Common myeloid progenitor, CD34-positive (primary cell): ENCODE measurements at regions not wholly inside any gene's neighbourhood (a gene's known extent, or its start where the extent isn't known, plus 50 kb on each side); places are given as distances from the start of the nearest gene placed in this dataset.

Experiments
- CTCF ChIA-PET: fragments of 350-600 bp; sonication (Branson Sonifier 250); formaldehyde crosslinking; loops from one replicate; lab custom pipeline; 2021; ENCODE audit warnings: antibody characterized with exemption; lab: Charles Lee
- POLR2A ChIA-PET: fragments of 350-600 bp; sonication (Branson Sonifier 250); formaldehyde crosslinking; loops from one replicate; lab custom pipeline; 2021; ENCODE audit warnings: antibody characterized with exemption; lab: Charles Lee
- DNase-seq, 3 donors: peaks; one replicate each; pipeline versions ENCODE4 v3.0.0 to v3.0.0-alpha.2; 2013
- H3K27ac ChIP-seq, 2 experiments: 1 replicate in 1 of 2; 2 replicates in 1 of 2; pipeline ENCODE4 v1.7.0; 2013; ENCODE audit warnings: inconsistent platforms in 2 of 2, low read length in 2 of 2, mild to moderate bottlenecking in 2 of 2, low read depth in 1 of 2, moderate library complexity in 1 of 2; ENCODE audit not compliant: severe bottlenecking in 2 of 2, insufficient read depth in 1 of 2, poor library complexity in 1 of 2
- H3K27me3 ChIP-seq, 5 experiments: replicated peaks in 2 of 5; 1 replicate in 3 of 5; 2 replicates in 2 of 5; pipeline versions ENCODE4 v1.6.1 to v1.7.0; 2013; ENCODE audit warnings: low read length in 4 of 5, mild to moderate bottlenecking in 2 of 5, moderate library complexity in 2 of 5, inconsistent platforms in 1 of 5; ENCODE audit not compliant: insufficient read depth in 5 of 5, control insufficient read depth in 4 of 5
- H3K36me3 ChIP-seq, 4 experiments: 1 replicate in 2 of 4; 2 replicates in 2 of 4; pipeline versions ENCODE4 v1.6.1 to v1.7.0; 2013; ENCODE audit warnings: low read length in 3 of 4, control low read depth in 1 of 4, mild to moderate bottlenecking in 1 of 4; ENCODE audit not compliant: control insufficient read depth in 4 of 4, insufficient read depth in 4 of 4
- H3K4me1 ChIP-seq, 4 experiments: 1 replicate in 3 of 4; 2 replicates in 1 of 4; pipeline versions ENCODE4 v1.6.1 to v1.7.1; 2013; ENCODE audit warnings: low read length in 3 of 4, mild to moderate bottlenecking in 3 of 4, control low read depth in 1 of 4, inconsistent platforms in 1 of 4, moderate library complexity in 1 of 4; ENCODE audit not compliant: control insufficient read depth in 4 of 4, insufficient read depth in 4 of 4; ENCODE audit errors: control extremely low read depth in 1 of 4
- H3K4me3 ChIP-seq, 7 experiments: 1 replicate in 4 of 7; 2 replicates in 3 of 7; pipeline versions ENCODE4 v1.5.1 to v1.7.0; 2013; ENCODE audit warnings: mild to moderate bottlenecking in 7 of 7, low read length in 6 of 7, moderate library complexity in 6 of 7, inconsistent platforms in 2 of 7, low read depth in 2 of 7, control low read depth in 1 of 7; ENCODE audit not compliant: insufficient read depth in 4 of 7, control insufficient read depth in 1 of 7; ENCODE audit errors: extremely low read depth in 1 of 7
- H3K9me3 ChIP-seq, 5 experiments: 1 replicate in 4 of 5; 2 replicates in 1 of 5; pipeline versions ENCODE4 v1.6.1 to v1.7.1; 2013; ENCODE audit warnings: low read length in 4 of 5, mild to moderate bottlenecking in 2 of 5, inconsistent platforms in 1 of 5, low read depth in 1 of 5, moderate library complexity in 1 of 5; ENCODE audit not compliant: control insufficient read depth in 4 of 5, insufficient read depth in 2 of 5; ENCODE audit errors: control extremely low read depth in 1 of 5
- WGBS: methylation state at CpG from one replicate; pipeline ENCODE4 v1.1.5; 2013; ENCODE audit not compliant: insufficient coverage; 5-methylcytosine and 5-hydroxymethylcytosine counted together

GRCh38 chr18:42281124-42281523, 326.1 kb downstream of the PIK3C3 start:
- Histone ChIP-seq H3K27me3 (peaks cover 0 to 2% (median 0%) of the 10 kb centered on the region in 5 experiments), H3K4me1 (no peaks in the 10 kb centered on the region), H3K36me3 (no peaks in the 10 kb centered on the region), H3K9me3 (no peaks in the 10 kb centered on the region), H3K4me3 (no peak overlapping the region), H3K27ac (no peak overlapping the region)
- no peak for DNase-seq
- CTCF ChIA-PET: interaction anchor here (1.3 to 1.7 kb wide), 2 partner anchors 13 to 19 kb away, joined by 3 read pairs; no protein-coding TSS in a partner anchor
- POLR2A ChIA-PET: no interaction called here

GRCh38 chr18:42281851-42282250, 326.8 kb downstream of the PIK3C3 start:
- H3K4me1 ChIP-seq: no peaks in the 10 kb centered on the region
- DNase-seq: no peak
- no peak overlapping the region for H3K4me3 ChIP-seq
- POLR2A ChIA-PET: no interaction called here
- CTCF ChIA-PET: interaction anchor here (1.3 to 1.7 kb wide), 2 partner anchors 12 to 18 kb away, joined by 3 read pairs; no protein-coding TSS in a partner anchor
- peaks cover 0 to 2% (median 0%) of the 10 kb centered on the region in 5 experiments for H3K27me3 ChIP-seq
- no peaks in the 10 kb centered on the region for H3K9me3 ChIP-seq
- H3K36me3 ChIP-seq: no peaks in the 10 kb centered on the region
- no peak overlapping the region for H3K27ac ChIP-seq

DNA sequence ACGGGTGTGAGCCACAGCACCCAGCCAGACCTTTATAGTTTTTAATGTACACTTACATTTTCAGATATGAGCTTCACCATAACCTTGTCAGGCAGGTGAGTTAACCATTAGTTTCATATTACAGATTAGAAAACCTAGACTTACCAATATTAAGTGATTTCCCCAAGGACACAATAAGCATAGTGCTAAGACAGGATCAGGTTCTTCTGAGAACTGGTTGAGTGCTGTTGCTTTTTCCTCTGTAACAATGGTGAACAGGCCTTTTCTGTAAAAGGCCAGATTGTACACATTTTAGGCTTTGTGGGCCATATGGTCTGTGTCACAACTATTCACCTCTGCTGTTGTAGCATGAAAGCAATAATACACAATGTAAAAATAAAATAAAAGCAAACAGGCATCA, 332.0 kb downstream of the PIK3C3 start:
- ChIA-PET CTCF (no interaction called here), POLR2A (no interaction called here)
- Histone ChIP-seq H3K36me3 (no peaks in the 10 kb centered on the region), H3K4me1 (no peaks in the 10 kb centered on the region), H3K27me3 (no peaks in the 10 kb centered on the region), H3K9me3 (no peaks in the 10 kb centered on the region), H3K4me3 (no peak overlapping the region), H3K27ac (no peak overlapping the region)
- WGBS: 100% methylated on average over 1 of the region's 1 CpG
- no peak for DNase-seq

GRCh38 chr18:42288129-42288528, 333.1 kb downstream of the PIK3C3 start:
- H3K9me3 ChIP-seq: peaks cover 0 to 3% (median 0%) of the 10 kb centered on the region in 5 experiments
- no peaks in the 10 kb centered on the region for H3K36me3 ChIP-seq
- DNase-seq: no peak
- no peaks in the 10 kb centered on the region for H3K4me1 ChIP-seq
- 93% methylated on average over 1 of the region's 1 CpG for WGBS
- ChIA-PET CTCF (no interaction called here), POLR2A (no interaction called here)
- no peak overlapping the region for H3K27ac ChIP-seq
- H3K27me3 ChIP-seq: no peaks in the 10 kb centered on the region
- no peak overlapping the region for H3K4me3 ChIP-seq

GRCh38 chr18:42289526-42289925, 334.5 kb downstream of the PIK3C3 start:
- Histone ChIP-seq H3K27me3 (no peaks in the 10 kb centered on the region), H3K4me1 (no peaks in the 10 kb centered on the region), H3K4me3 (no peak overlapping the region), H3K36me3 (no peaks in the 10 kb centered on the region), H3K27ac (no peak overlapping the region), H3K9me3 (peaks cover 0 to 3% (median 0%) of the 10 kb centered on the region in 5 experiments)
- POLR2A ChIA-PET: no interaction called here
- WGBS: 94% methylated on average over 2 of the region's 4 CpGs
- no peak for DNase-seq
- CTCF ChIA-PET: interaction anchor here (1.0 kb wide), 1 partner anchor 9 kb away, joined by 3 read pairs; no protein-coding TSS in a partner anchor

DNA sequence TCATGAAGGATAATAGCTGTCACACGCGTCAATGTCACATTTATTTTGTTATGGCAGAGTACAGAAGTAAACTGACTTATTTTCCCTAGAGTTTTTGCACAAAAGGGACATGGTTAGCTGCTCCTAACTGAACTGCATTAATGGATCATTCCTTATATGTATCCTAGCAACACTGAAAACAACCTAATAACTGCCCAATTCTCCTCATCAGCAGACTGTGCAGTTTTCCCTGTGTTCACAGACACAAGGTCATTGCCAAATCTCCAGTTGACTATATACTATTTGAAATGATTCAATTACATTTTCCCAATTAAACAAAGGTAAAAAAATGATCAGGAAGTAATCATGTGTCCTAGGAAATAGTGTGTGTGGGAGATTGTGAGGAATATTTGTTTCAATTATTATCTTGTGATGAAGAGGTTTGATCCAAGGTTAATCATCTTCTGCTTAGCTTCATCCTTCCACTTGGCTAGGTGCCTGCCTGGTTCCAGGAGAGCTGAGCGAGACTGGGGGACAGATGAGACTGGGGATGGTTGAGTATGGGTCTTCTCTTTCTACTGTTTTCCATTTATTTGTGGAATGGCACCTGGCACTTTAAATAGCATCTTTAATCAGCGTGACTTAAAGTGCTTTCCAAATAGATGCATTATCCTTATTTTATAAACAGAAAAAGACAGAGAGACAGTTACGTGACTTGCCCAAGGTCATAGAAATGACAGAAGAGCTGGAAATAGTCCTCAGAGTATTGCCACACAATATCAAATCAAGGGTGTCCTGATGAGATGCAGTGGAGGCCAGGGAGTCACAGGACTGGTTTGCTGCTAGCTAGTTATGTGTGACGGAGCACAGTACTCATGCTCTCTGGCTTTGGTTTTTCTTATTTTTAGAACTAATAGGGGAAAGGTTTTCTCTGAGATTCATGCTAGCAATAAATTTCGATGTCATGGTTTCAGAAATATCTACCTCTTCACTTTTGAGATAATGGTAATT, 335.6 kb downstream of the PIK3C3 start:
- H3K4me1 ChIP-seq: no peaks in the 10 kb centered on the region
- peaks cover 0 to 3% (median 0%) of the 10 kb centered on the region in 5 experiments for H3K9me3 ChIP-seq
- no peak overlapping the region for H3K27ac ChIP-seq
- WGBS: 67% methylated on average over 3 of the region's 7 CpGs
- no peak for DNase-seq
- ChIA-PET CTCF (interaction anchor here (1.0 kb wide), 1 partner anchor 8 kb away, joined by 3 read pairs; no protein-coding TSS in a partner anchor), POLR2A (no interaction called here)
- H3K27me3 ChIP-seq: no peaks in the 10 kb centered on the region
- no peak overlapping the region for H3K4me3 ChIP-seq
- no peaks in the 10 kb centered on the region for H3K36me3 ChIP-seq

DNA sequence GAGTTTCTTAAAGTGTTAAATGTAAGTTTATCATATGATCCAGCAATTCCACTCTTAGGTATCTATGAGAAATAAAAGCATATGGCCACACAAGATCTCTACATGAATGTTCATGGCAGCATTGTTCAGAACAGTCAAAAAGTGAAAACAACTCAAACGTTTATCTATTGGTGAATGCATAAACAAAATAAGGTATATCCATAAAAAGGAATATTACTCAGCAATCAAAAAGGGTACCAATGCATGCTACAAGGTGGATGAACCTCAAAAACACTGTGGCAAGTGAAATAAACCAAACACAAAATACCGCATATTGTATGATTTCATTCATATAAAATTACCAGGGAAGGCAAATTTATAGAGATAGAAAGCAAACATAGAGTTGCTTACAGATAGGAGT, 337.6 kb downstream of the PIK3C3 start:
- Histone ChIP-seq H3K27ac (no peak overlapping the region), H3K36me3 (no peaks in the 10 kb centered on the region), H3K9me3 (peaks cover 0 to 3% (median 0%) of the 10 kb centered on the region in 5 experiments), H3K4me3 (no peak overlapping the region), H3K4me1 (no peaks in the 10 kb centered on the region), H3K27me3 (no peaks in the 10 kb centered on the region)
- ChIA-PET CTCF (no interaction called here), POLR2A (no interaction called here)
- no peak for DNase-seq
- WGBS: no CpG with 5 or more reads among the region's 2 CpGs
